ENCODE measurements at regions not wholly inside any gene's neighbourhood (a gene's known extent, or its start where the extent isn't known, plus 50 kb on each side); places are given as distances from the start of the nearest gene placed in this dataset.
A peak's percentile ranks its signal among the peaks of the same experiment; 100 is the strongest.

DNA sequence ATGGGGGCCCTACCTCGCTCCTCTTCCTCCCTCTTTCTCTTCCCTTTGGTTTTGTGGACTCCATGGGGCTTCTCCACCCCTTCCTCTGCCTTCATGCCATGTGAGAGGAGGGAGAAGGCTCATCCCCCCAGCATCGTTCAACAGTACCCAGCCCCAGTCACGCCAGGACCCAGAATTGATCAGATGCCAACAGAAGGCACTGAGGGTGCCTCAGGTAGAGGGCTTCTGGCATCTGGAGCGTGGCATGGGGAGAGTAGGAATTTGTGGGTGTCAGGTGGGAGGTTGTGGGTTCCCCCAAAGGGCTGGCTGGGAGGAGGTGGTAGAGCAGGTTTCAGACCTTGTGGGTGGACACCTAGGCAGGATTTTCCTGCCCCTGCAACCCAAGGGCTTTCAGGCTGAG is 122.0 kb downstream of the TWIST2 start (continued):
- TF ChIP-seq, protein P1, sequence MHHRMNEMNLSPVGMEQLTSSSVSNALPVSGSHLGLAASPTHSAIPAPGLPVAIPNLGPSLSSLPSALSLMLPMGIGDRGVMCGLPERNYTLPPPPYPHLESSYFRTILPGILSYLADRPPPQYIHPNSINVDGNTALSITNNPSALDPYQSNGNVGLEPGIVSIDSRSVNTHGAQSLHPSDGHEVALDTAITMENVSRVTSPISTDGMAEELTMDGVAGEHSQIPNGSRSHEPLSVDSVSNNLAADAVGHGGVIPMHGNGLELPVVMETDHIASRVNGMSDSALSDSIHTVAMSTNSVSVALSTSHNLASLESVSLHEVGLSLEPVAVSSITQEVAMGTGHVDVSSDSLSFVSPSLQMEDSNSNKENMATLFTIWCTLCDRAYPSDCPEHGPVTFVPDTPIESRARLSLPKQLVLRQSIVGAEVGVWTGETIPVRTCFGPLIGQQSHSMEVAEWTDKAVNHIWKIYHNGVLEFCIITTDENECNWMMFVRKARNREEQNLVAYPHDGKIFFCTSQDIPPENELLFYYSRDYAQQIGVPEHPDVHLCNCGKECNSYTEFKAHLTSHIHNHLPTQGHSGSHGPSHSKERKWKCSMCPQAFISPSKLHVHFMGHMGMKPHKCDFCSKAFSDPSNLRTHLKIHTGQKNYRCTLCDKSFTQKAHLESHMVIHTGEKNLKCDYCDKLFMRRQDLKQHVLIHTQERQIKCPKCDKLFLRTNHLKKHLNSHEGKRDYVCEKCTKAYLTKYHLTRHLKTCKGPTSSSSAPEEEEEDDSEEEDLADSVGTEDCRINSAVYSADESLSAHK (tag by site-specific recombination; IDR thresholded peaks at IDR 0.05), result no peak
- TF ChIP-seq ZNF560 (tag by site-specific recombination; IDR thresholded peaks at IDR 0.05; ENCODE audit: borderline replicate concordance), result no peak
- TF ChIP-seq, protein P2, sequence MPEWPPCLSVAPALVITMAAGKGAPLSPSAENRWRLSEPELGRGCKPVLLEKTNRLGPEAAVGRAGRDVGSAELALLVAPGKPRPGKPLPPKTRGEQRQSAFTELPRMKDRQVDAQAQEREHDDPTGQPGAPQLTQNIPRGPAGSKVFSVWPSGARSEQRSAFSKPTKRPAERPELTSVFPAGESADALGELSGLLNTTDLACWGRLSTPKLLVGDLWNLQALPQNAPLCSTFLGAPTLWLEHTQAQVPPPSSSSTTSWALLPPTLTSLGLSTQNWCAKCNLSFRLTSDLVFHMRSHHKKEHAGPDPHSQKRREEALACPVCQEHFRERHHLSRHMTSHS (tag by site-specific recombination; IDR thresholded peaks at IDR 0.05), result no peak
- no peak for TF ChIP-seq KLF7 (tag by site-specific recombination; IDR thresholded peaks at IDR 0.05; ENCODE audit: borderline replicate concordance)
- TF ChIP-seq ZNF747 (tag by site-specific recombination; IDR thresholded peaks at IDR 0.05), result no peak
- no peak for TF ChIP-seq ZNF416 (tag by site-specific recombination; IDR thresholded peaks at IDR 0.05)
- TF ChIP-seq, protein P3, sequence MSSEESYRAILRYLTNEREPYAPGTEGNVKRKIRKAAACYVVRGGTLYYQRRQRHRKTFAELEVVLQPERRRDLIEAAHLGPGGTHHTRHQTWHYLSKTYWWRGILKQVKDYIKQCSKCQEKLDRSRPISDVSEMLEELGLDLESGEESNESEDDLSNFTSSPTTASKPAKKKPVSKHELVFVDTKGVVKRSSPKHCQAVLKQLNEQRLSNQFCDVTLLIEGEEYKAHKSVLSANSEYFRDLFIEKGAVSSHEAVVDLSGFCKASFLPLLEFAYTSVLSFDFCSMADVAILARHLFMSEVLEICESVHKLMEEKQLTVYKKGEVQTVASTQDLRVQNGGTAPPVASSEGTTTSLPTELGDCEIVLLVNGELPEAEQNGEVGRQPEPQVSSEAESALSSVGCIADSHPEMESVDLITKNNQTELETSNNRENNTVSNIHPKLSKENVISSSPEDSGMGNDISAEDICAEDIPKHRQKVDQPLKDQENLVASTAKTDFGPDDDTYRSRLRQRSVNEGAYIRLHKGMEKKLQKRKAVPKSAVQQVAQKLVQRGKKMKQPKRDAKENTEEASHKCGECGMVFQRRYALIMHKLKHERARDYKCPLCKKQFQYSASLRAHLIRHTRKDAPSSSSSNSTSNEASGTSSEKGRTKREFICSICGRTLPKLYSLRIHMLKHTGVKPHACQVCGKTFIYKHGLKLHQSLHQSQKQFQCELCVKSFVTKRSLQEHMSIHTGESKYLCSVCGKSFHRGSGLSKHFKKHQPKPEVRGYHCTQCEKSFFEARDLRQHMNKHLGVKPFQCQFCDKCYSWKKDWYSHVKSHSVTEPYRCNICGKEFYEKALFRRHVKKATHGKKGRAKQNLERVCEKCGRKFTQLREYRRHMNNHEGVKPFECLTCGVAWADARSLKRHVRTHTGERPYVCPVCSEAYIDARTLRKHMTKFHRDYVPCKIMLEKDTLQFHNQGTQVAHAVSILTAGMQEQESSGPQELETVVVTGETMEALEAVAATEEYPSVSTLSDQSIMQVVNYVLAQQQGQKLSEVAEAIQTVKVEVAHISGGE (tag by site-specific recombination; conservative IDR thresholded peaks at IDR 0.05; ENCODE audit: low read depth), result no peak
- TF ChIP-seq, protein P4, sequence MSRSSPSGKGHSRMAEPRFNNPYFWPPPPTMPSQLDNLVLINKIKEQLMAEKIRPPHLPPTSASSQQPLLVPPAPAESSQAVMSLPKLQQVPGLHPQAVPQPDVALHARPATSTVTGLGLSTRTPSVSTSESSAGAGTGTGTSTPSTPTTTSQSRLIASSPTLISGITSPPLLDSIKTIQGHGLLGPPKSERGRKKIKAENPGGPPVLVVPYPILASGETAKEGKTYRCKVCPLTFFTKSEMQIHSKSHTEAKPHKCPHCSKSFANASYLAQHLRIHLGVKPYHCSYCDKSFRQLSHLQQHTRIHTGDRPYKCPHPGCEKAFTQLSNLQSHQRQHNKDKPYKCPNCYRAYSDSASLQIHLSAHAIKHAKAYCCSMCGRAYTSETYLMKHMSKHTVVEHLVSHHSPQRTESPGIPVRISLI (tag by site-specific recombination; IDR thresholded peaks at IDR 0.05), result no peak
- no peak for TF ChIP-seq ZNF670 (tag by site-specific recombination; IDR thresholded peaks at IDR 0.05; ENCODE audit: low read depth)

DNA sequence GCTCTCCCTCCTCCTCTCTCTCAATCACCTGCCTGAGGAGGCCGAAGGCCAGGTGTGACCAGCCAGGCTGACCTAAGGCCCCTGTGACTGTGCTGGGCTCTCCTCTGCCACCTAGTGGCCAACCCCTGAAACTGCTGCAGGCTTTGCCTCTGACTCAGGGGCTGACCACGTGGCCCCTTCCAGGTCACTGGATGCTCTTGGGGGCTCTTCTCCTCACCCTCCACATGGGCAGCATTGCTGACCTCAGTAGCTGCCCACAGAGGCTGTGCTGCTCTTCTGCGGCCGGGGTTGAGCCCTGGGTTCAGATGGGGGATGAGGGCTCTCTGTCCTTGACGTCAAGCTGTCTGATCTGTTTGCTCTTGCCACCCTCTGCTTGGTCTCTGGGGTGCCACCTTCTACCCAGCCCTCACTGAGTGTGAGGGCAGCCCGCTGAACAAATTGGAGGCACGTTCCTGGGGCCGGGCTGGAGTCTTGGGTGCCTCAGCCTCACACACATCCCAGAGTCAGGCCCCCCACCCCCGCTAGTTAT is 122.7 kb downstream of the TWIST2 start:
- H3K27ac ChIP-seq (ENCODE audit: extremely low read depth, low read depth, low read length), result no peak overlapping the region
- POLR2A ChIA-PET, result no interaction called here
- CTCF ChIA-PET, result interaction anchor here (0.6 to 1.0 kb wide), 4 partner anchors 12 to 663 kb away, joined by 3 to 4 read pairs (median 4); no protein-coding TSS in a partner anchor

More for the DNA sequence above, 122.7 kb downstream of the TWIST2 start:
- no peaks in the 10 kb centered on the region for H3K36me3 ChIP-seq (ENCODE audit: control insufficient read depth in 2 of 2, insufficient read depth in 1 of 2, low read length in 2 of 2)
- no peaks in the 10 kb centered on the region for H3K9me3 ChIP-seq (ENCODE audit: control insufficient read depth, insufficient read depth, low read depth, low read length)
- no peaks in the 10 kb centered on the region for H3K4me1 ChIP-seq (ENCODE audit: control insufficient read depth, insufficient read depth, low read length)
- TF ChIP-seq ZNF654 (tag by site-specific recombination; IDR thresholded peaks at IDR 0.05; ENCODE audit: low read depth), result peak; percentile 59
- TF ChIP-seq, protein P5, sequence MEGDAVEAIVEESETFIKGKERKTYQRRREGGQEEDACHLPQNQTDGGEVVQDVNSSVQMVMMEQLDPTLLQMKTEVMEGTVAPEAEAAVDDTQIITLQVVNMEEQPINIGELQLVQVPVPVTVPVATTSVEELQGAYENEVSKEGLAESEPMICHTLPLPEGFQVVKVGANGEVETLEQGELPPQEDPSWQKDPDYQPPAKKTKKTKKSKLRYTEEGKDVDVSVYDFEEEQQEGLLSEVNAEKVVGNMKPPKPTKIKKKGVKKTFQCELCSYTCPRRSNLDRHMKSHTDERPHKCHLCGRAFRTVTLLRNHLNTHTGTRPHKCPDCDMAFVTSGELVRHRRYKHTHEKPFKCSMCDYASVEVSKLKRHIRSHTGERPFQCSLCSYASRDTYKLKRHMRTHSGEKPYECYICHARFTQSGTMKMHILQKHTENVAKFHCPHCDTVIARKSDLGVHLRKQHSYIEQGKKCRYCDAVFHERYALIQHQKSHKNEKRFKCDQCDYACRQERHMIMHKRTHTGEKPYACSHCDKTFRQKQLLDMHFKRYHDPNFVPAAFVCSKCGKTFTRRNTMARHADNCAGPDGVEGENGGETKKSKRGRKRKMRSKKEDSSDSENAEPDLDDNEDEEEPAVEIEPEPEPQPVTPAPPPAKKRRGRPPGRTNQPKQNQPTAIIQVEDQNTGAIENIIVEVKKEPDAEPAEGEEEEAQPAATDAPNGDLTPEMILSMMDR (tag by site-specific recombination; IDR thresholded peaks at IDR 0.05), result peak; percentile 87
- no peak for TF ChIP-seq IKZF3 (tag by site-specific recombination; IDR thresholded peaks at IDR 0.05)
- no peak for TF ChIP-seq HOXC10 (CRISPR knock-in tag; IDR thresholded peaks at IDR 0.05)
- no peak for TF ChIP-seq ZNF529 (tag by site-specific recombination; IDR thresholded peaks at IDR 0.05; ENCODE audit: insufficient replicate concordance)
- TF ChIP-seq BCL11A (tag by site-specific recombination; IDR thresholded peaks at IDR 0.05; ENCODE audit: low read depth), result no peak
- no peak overlapping the region for H3K4me3 ChIP-seq (ENCODE audit: low read depth, low read length)
